ENCODE measurements at regions not wholly inside any gene's neighbourhood (a gene's known extent, or its start where the extent isn't known, plus 50 kb on each side); places are given as distances from the start of the nearest gene placed in this dataset.

GRCh38 chr12:124629789-124630480, 62.5 kb upstream of the NCOR2 start:
- DNase-seq (ENCODE audit: low read depth, low spot score) (no peak), ATAC-seq (no peak)
- no TSS peak for BruUV-seq (replicated peaks)
- POLR2A ChIA-PET: no interaction called here
- in situ Hi-C loops (cut with HindIII; ENCODE audit: low pct_unique_long_range_greater_than_20kb, low sequenced_read_pairs) (no loop called here), intact Hi-C loops (cut with micrococcal nuclease; ENCODE audit: unreplicated experiment) (no loop called here)
- Histone ChIP-seq H3K4me1 (ENCODE audit: control insufficient read depth, insufficient read depth, low read length) (peaks cover 24% of the 10 kb centered on the region), H3K36me3 (ENCODE audit: control insufficient read depth, insufficient read depth, low read length) (no peaks in the 10 kb centered on the region), H3K4me3 (ENCODE audit: low read depth in 2 of 2, low read length in 2 of 2) (no peak overlapping the region), H3K27me3 (ENCODE audit: control insufficient read depth, insufficient read depth, low read length) (no peaks in the 10 kb centered on the region), H3K9me3 (ENCODE audit: control insufficient read depth, insufficient read depth, low read depth, low read length) (no peaks in the 10 kb centered on the region), H3K27ac (ENCODE audit: low read length) (peak overlapping the region; percentile 7; the same call in 1 of the 2 replicates)
- CTCF ChIA-PET: interaction anchor here (0.5 kb wide), 1 partner anchor 13 kb away, joined by 3 read pairs; no protein-coding TSS in a partner anchor
- no peak for TF ChIP-seq SIN3A (IDR thresholded peaks at IDR 0.05; ENCODE audit: borderline replicate concordance, insufficient read depth, low read depth, low read length)
- no peak for TF ChIP-seq CTCF (IDR thresholded peaks at IDR 0.05)
- TF ChIP-seq TCF7L2 (IDR thresholded peaks at IDR 0.05; ENCODE audit: low read depth, low read length): no peak

GRCh38 chr12:124629117-124629516, 61.7 kb upstream of the NCOR2 start:
- TF ChIP-seq POLR2AphosphoS5 (IDR thresholded peaks at IDR 0.05; ENCODE audit: low read depth, low read length): no peak
- TF ChIP-seq SIN3A (IDR thresholded peaks at IDR 0.05; ENCODE audit: borderline replicate concordance, insufficient read depth, low read depth, low read length): no peak
- no peak for TF ChIP-seq REST (IDR thresholded peaks at IDR 0.05; ENCODE audit: insufficient read depth in 1 of 2, low read depth in 2 of 2, low read length in 1 of 2)
- no peak for TF ChIP-seq CTCF (IDR thresholded peaks at IDR 0.05)
- TF ChIP-seq TCF7L2 (IDR thresholded peaks at IDR 0.05; ENCODE audit: low read depth, low read length): no peak
- Histone ChIP-seq H3K4me1 (ENCODE audit: control insufficient read depth, insufficient read depth, low read length) (peaks cover 24% of the 10 kb centered on the region), H3K27ac (ENCODE audit: low read length) (no peak overlapping the region), H3K27me3 (ENCODE audit: control insufficient read depth, insufficient read depth, low read length) (no peaks in the 10 kb centered on the region), H3K9me3 (ENCODE audit: control insufficient read depth, insufficient read depth, low read depth, low read length) (no peaks in the 10 kb centered on the region), H3K36me3 (ENCODE audit: control insufficient read depth, insufficient read depth, low read length) (no peaks in the 10 kb centered on the region), H3K4me3 (ENCODE audit: low read depth in 2 of 2, low read length in 2 of 2) (no peak overlapping the region)
- in situ Hi-C loops (cut with HindIII; ENCODE audit: low pct_unique_long_range_greater_than_20kb, low sequenced_read_pairs): no loop called here
- ChIA-PET CTCF (no interaction called here), POLR2A (no interaction called here)
- intact Hi-C loops (cut with micrococcal nuclease; ENCODE audit: unreplicated experiment): no loop called here
- no TSS peak for BruUV-seq (replicated peaks)
- no peak for ATAC-seq
- no peak for DNase-seq (ENCODE audit: low read depth, low spot score)

Data from Panc1 (cell line).